Body of pancreas (tissue), 4 donors: ENCODE measurements at regions not wholly inside any gene's neighbourhood (a gene's known extent, or its start where the extent isn't known, plus 50 kb on each side); places are given as distances from the start of the nearest gene placed in this dataset.

Experiments
- ATAC-seq: fragments of 150-250 bp; one replicate; pipeline ENCODE4 v1.9.1; 2016
- DNase-seq, 4 donors: peaks; one replicate each; pipeline ENCODE4 v3.0.0-alpha.2; 2019
- H3K27ac ChIP-seq, 4 donors: fragments of 200-600 bp; sonication (generic); 1 replicate in 3 of 4; 2 replicates in 1 of 4; pipeline versions ENCODE4 v1.5.1 to v1.6.1; 2016 to 2019; ENCODE audit warnings: mild to moderate bottlenecking in 1 of 4, mixed read lengths in 1 of 4, moderate library complexity in 1 of 4
- H3K27me3 ChIP-seq, 2 donors: fragments of 200-600 bp; sonication (generic); one replicate each; pipeline ENCODE4 v1.6.0; 2016; ENCODE audit warnings: mild to moderate bottlenecking in 1 of 2
- H3K36me3 ChIP-seq, 2 donors: fragments of 200-600 bp; sonication (generic); replicated peaks in 1 of 2; 2 replicates each; pipeline ENCODE4 v1.5.1; 2016; ENCODE audit warnings: low read depth in 2 of 2; ENCODE audit not compliant: insufficient read depth in 1 of 2
- H3K4me1 ChIP-seq: fragments of 200-600 bp; sonication (generic); one replicate; pipeline ENCODE4 v1.6.0; 2016
- H3K4me3 ChIP-seq, 2 donors: fragments of 200-600 bp; sonication (generic); 1 replicate in 1 of 2; 2 replicates in 1 of 2; pipeline ENCODE4 v1.5.1; 2016 to 2019
- H3K9me3 ChIP-seq, 3 donors: fragments of 200-600 bp; sonication (generic); 1 replicate in 2 of 3; 2 replicates in 1 of 3; pipeline ENCODE4 v1.5.1; 2016
- POLR2A ChIP-seq, 3 donors: fragments of 450-650 bp; IDR thresholded peaks; one replicate each; pipeline ENCODE4 v1.6.1; 2016; ENCODE audit warnings: antibody characterized with exemption in 3 of 3, mild to moderate bottlenecking in 2 of 3
- WGBS, 2 donors: methylation state at CpG; one replicate each; pipeline ENCODE4 v1.1.5; 2017; 5-methylcytosine and 5-hydroxymethylcytosine counted together
- intact Hi-C: fragments of 100-400 bp; cut with DNase I; formaldehyde crosslinking; loops from one replicate; pipeline ENCODE4 v1.15.1; 2023
- TF ChIP-seq, protein P1 (sequence below), 7 experiments: fragments of 450-650 bp in 4 of 7; fragments of 200-600 bp in 3 of 7; sonication (generic) in 3 of 7; IDR thresholded peaks; one replicate each; pipeline ENCODE4 v1.5.1; 2016 to 2019; ENCODE audit warnings: antibody characterized with exemption in 7 of 7

DNA sequence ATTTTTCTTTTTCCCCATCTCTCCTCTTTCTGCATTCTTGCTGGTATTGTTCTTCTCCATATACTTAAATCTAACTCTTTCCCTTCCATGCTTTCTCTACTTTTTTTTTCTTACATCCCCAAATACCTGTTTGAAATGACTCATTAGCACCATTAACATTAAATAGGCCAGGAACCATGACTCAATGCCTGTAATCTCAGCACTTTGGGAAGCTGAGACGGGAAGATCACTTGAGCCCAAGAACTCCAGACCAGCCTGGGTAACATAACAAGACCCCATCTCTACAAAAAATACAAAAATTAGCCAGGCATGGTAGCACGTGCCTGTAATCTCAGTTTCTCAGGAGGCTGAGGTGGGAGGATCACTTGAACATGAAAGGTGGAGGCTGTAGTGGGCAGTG is 1026.8 kb downstream of the GATA3 start:
- H3K4me3 ChIP-seq = no peak overlapping the region
- no peak overlapping the region for H3K27ac ChIP-seq
- intact Hi-C loops = no loop called here
- no peaks in the 10 kb centered on the region for H3K27me3 ChIP-seq
- H3K4me1 ChIP-seq = no peaks in the 10 kb centered on the region
- no peak for TF ChIP-seq POLR2A (IDR thresholded peaks at IDR 0.05)
- TF ChIP-seq, protein P1, sequence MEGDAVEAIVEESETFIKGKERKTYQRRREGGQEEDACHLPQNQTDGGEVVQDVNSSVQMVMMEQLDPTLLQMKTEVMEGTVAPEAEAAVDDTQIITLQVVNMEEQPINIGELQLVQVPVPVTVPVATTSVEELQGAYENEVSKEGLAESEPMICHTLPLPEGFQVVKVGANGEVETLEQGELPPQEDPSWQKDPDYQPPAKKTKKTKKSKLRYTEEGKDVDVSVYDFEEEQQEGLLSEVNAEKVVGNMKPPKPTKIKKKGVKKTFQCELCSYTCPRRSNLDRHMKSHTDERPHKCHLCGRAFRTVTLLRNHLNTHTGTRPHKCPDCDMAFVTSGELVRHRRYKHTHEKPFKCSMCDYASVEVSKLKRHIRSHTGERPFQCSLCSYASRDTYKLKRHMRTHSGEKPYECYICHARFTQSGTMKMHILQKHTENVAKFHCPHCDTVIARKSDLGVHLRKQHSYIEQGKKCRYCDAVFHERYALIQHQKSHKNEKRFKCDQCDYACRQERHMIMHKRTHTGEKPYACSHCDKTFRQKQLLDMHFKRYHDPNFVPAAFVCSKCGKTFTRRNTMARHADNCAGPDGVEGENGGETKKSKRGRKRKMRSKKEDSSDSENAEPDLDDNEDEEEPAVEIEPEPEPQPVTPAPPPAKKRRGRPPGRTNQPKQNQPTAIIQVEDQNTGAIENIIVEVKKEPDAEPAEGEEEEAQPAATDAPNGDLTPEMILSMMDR (IDR thresholded peaks at IDR 0.05) = no peak
- DNase-seq (no peak), ATAC-seq (no peak)
- WGBS, 2 donors = 49 to 59% methylated on average over 2 of the region's 2 CpGs
- H3K36me3 ChIP-seq = no peaks in the 10 kb centered on the region
- no peaks in the 10 kb centered on the region for H3K9me3 ChIP-seq

DNA sequence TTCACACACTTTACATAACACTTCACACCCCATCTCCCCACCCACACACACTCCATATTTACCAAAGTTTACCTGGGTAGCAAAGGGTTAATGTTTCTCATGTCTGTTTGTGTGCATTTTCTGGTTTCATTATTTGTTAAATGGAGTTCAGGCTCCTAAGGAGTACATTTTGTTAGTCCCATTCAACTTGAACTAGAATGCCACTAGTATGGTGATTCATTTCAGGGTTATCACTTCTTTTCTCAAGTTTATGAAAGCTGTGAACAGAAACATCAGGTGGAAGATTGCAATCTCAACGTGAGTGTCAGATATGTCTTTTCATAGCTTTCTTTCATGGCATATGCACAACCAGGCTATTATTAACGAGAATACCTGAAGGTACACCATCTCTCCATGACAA is 1027.5 kb downstream of the GATA3 start:
- DNase-seq (no peak), ATAC-seq (no peak)
- intact Hi-C loops = no loop called here
- no peak overlapping the region for H3K4me3 ChIP-seq
- no peak overlapping the region for H3K27ac ChIP-seq
- H3K36me3 ChIP-seq = no peaks in the 10 kb centered on the region
- no peak for TF ChIP-seq POLR2A (IDR thresholded peaks at IDR 0.05)
- no peaks in the 10 kb centered on the region for H3K9me3 ChIP-seq
- WGBS, 2 donors = 22 to 24% methylated on average over 2 of the region's 2 CpGs
- H3K4me1 ChIP-seq = no peaks in the 10 kb centered on the region
- H3K27me3 ChIP-seq = no peaks in the 10 kb centered on the region

DNA sequence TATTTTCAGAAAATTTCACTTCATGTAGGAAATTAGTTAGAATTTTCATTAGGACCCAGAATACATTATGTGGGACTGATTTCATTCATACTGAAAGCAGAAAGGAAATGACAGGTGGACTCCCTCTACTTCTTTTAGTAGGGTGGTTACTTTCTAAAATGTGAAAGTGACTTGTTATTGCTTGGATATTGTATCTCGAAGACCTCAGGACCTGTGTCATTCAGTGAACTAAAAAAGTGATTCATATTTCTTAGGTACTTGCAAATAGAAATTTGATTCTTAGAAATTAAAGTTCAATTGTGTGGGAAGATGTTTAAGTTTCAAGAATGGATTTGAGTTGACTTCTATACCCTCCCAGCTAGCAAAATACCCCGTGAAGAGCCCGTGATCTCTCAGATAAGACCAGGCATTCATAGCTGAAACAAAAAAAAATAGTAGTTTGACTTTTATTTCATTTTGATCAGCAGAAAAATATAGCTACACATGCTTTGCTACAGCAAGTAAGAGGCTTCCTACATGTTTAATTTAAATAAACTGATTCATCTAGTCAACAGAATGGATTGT is 1037.1 kb downstream of the GATA3 start:
- H3K27ac ChIP-seq = no peak overlapping the region
- no peaks in the 10 kb centered on the region for H3K36me3 ChIP-seq
- WGBS, 2 donors = 40 to 48% methylated on average over 3 of the region's 3 CpGs
- no peaks in the 10 kb centered on the region for H3K9me3 ChIP-seq
- intact Hi-C loops = no loop called here
- H3K4me1 ChIP-seq = no peaks in the 10 kb centered on the region
- H3K27me3 ChIP-seq = no peaks in the 10 kb centered on the region
- TF ChIP-seq POLR2A (IDR thresholded peaks at IDR 0.05) = no peak
- TF ChIP-seq, protein P1 (IDR thresholded peaks at IDR 0.05) = no peak
- ATAC-seq (no peak), DNase-seq (no peak)
- no peak overlapping the region for H3K4me3 ChIP-seq

DNA sequence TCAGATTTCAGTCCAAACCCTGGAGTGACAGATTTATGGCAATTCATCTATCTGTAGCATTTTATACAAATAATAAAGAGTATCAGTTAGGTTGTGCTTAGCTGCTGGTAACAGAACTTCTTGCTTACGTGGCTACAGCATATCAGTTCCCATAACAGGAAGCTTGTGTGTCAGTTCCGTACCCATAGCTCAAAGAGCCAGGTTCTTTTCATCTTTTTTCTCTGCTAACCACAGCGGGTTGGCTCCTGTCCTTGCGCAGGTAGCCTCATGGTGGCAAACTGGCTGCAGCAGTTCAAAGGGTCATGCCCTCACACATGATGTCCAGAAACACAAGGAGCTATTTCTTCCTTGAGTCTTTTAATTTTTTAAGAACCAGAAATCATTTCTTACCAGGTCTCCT is 1041.8 kb downstream of the GATA3 start:
- H3K9me3 ChIP-seq = no peaks in the 10 kb centered on the region
- H3K27ac ChIP-seq = no peak overlapping the region
- TF ChIP-seq, protein P1 (IDR thresholded peaks at IDR 0.05) = no peak
- no peak for TF ChIP-seq POLR2A (IDR thresholded peaks at IDR 0.05)
- no peak overlapping the region for H3K4me3 ChIP-seq
- DNase-seq (no peak), ATAC-seq (no peak)
- intact Hi-C loops = no loop called here
- H3K27me3 ChIP-seq = no peaks in the 10 kb centered on the region
- 65 to 67% methylated on average over 4 of the region's 4 CpGs for WGBS, 2 donors
- no peaks in the 10 kb centered on the region for H3K4me1 ChIP-seq
- no peaks in the 10 kb centered on the region for H3K36me3 ChIP-seq

DNA sequence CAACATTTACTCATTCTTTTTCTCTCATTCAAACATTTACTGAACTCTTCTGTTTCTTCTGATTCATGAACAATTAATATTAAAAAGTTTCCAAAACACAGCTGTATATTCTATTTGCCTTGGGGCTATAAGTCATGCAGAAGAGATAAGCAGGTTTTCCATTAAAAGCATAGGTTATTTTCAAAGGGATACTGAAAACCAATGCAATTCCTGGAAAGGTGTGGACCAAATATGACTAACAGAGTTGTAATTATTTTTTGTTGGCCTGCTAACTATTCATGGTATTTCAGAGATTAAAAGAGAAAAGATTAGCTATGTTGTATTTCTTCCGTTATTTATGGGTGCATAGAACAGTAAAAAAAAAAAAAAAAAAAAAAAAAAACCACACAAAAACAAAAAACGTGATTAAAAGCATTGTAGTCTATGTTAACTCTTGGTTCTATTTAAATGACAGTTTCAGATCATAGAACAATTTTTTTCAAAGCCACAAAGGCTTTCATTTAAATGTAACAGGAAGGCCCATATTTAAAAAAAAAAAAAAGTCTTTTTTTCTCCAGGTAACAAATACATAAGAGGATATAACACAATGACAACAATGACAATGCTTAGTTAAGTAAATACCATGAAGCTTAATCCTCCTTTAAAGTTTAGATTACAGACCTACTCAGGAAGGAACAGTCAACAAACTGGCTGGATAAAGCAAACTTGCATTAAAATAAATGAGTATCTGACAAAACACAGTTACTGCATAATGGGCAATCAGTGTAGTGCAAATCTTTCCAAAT is 1042.9 kb downstream of the GATA3 start:
- ATAC-seq (no peak), DNase-seq (no peak)
- no peak for TF ChIP-seq POLR2A (IDR thresholded peaks at IDR 0.05)
- TF ChIP-seq, protein P1 (IDR thresholded peaks at IDR 0.05) = no peak
- 22 to 38% methylated on average over 2 of the region's 2 CpGs for WGBS, 2 donors
- no peaks in the 10 kb centered on the region for H3K36me3 ChIP-seq
- H3K4me1 ChIP-seq = no peaks in the 10 kb centered on the region
- no peak overlapping the region for H3K27ac ChIP-seq
- H3K4me3 ChIP-seq = no peak overlapping the region
- intact Hi-C loops = no loop called here
- no peaks in the 10 kb centered on the region for H3K9me3 ChIP-seq
- no peaks in the 10 kb centered on the region for H3K27me3 ChIP-seq
